ENCODE measurements at regions not wholly inside any gene's neighbourhood (a gene's known extent, or its start where the extent isn't known, plus 50 kb on each side); places are given as distances from the start of the nearest gene placed in this dataset.
A peak's percentile ranks its signal among the peaks of the same experiment; 100 is the strongest.

DNA sequence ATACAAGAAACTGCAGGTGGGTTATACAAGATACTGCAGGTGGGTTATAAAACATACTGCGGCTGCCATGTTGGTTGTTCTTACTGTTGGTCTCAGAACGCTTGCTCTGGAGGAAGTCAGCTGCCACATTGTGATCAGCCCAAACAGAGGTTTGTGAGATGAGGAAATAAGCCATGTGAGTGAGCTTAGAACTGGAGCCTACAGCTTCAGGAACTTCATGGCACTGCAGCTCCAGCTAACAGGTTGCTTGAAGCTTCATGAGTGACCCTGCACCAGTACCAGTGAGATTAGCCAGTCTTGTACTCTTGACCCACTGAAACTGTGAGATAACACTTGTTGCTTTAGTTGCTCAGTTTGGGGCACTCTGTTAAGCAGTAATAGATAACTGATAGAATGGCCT is 74.5 kb upstream of the PRKCQ start:
- H3K4me1 ChIP-seq (ENCODE audit: control insufficient read depth, insufficient read depth, low read length): no peaks in the 10 kb centered on the region
- H3K9me3 ChIP-seq (ENCODE audit: control insufficient read depth, insufficient read depth, low read depth, low read length): no peaks in the 10 kb centered on the region
- H3K36me3 ChIP-seq (ENCODE audit: control insufficient read depth in 2 of 2, insufficient read depth in 1 of 2, low read length in 2 of 2): no peaks in the 10 kb centered on the region
- H3K4me3 ChIP-seq (ENCODE audit: low read depth, low read length): no peak overlapping the region
- ChIA-PET POLR2A (no interaction called here), CTCF (no interaction called here)
- peak; percentile 64; the same call in 1 of the 2 replicates for TF ChIP-seq SCRT2 (tag by site-specific recombination; IDR thresholded peaks at IDR 0.05)
- TF ChIP-seq ZFP37 (tag by site-specific recombination; IDR thresholded peaks at IDR 0.05): no peak
- TF ChIP-seq, protein P1, sequence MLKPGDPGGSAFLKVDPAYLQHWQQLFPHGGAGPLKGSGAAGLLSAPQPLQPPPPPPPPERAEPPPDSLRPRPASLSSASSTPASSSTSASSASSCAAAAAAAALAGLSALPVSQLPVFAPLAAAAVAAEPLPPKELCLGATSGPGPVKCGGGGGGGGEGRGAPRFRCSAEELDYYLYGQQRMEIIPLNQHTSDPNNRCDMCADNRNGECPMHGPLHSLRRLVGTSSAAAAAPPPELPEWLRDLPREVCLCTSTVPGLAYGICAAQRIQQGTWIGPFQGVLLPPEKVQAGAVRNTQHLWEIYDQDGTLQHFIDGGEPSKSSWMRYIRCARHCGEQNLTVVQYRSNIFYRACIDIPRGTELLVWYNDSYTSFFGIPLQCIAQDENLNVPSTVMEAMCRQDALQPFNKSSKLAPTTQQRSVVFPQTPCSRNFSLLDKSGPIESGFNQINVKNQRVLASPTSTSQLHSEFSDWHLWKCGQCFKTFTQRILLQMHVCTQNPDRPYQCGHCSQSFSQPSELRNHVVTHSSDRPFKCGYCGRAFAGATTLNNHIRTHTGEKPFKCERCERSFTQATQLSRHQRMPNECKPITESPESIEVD (tag by site-specific recombination; IDR thresholded peaks at IDR 0.05): no peak
- no peak overlapping the region for H3K27ac ChIP-seq (ENCODE audit: extremely low read depth, low read depth, low read length)

DNA sequence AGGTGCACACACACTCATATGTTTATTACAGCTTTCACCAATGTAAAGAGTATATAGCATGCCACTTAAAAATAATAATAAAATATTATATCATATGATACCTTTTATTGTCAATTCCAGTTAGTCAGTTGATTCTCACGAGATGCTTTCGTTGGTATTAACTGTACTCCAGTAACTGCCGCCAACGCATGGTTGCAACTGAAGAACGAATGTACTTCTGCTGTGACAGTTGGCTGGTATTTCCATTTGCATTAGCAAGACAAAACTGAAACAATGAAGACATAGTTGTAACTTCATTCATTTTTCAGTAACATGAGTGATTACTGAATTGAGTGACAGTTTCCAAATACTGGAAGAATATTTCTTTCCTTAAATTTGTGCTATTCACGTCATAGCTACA is 70.5 kb upstream of the PRKCQ start:
- Histone ChIP-seq H3K36me3 (ENCODE audit: control insufficient read depth in 2 of 2, insufficient read depth in 1 of 2, low read length in 2 of 2) (no peaks in the 10 kb centered on the region), H3K4me1 (ENCODE audit: control insufficient read depth, insufficient read depth, low read length) (no peaks in the 10 kb centered on the region), H3K9me3 (ENCODE audit: control insufficient read depth, insufficient read depth, low read depth, low read length) (no peaks in the 10 kb centered on the region), H3K4me3 (ENCODE audit: low read depth, low read length) (no peak overlapping the region), H3K27ac (ENCODE audit: extremely low read depth, low read depth, low read length) (no peak overlapping the region)
- TF ChIP-seq OSR2 (tag by site-specific recombination; IDR thresholded peaks at IDR 0.05) (no peak), ZNF704 (tag by site-specific recombination; IDR thresholded peaks at IDR 0.05) (no peak), PBX3 (CRISPR knock-in tag; IDR thresholded peaks at IDR 0.05) (no peak)
- CTCF ChIA-PET: interaction anchor here (0.5 kb wide), 1 partner anchor 56 kb away, joined by 3 read pairs; no protein-coding TSS in a partner anchor
- POLR2A ChIA-PET: no interaction called here

DNA sequence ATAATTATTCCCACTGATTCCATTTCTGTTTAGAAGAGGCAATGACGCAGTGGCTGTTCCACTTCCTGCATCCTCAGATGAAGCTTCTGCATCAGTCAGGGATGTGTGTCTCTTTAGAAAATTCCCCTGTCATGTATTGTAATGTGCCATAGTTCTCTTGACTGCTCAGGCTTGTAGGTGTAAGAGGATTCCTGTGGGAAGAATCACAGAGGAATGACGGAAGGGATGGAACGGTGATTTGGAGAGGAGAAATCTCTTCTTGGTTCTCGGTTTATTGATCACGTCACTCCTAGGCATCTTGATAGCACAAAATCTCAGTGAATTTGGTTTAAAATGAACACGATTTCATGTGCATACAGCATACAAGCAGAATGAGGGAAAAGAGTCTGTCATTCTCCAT is 69.8 kb upstream of the PRKCQ start:
- CTCF ChIA-PET: interaction anchor here (1.5 kb wide), 1 partner anchor 94 kb away, joined by 4 read pairs; no protein-coding TSS in a partner anchor
- Histone ChIP-seq H3K27ac (ENCODE audit: extremely low read depth, low read depth, low read length) (no peak overlapping the region), H3K9me3 (ENCODE audit: control insufficient read depth, insufficient read depth, low read depth, low read length) (no peaks in the 10 kb centered on the region), H3K36me3 (ENCODE audit: control insufficient read depth in 2 of 2, insufficient read depth in 1 of 2, low read length in 2 of 2) (no peaks in the 10 kb centered on the region), H3K4me1 (ENCODE audit: control insufficient read depth, insufficient read depth, low read length) (no peaks in the 10 kb centered on the region), H3K4me3 (ENCODE audit: low read depth, low read length) (no peak overlapping the region)
- no peak for TF ChIP-seq ZNF449 (tag by site-specific recombination; IDR thresholded peaks at IDR 0.05)
- no peak for TF ChIP-seq ZNF791 (tag by site-specific recombination; IDR thresholded peaks at IDR 0.05)
- no peak for TF ChIP-seq GLIS2 (tag by site-specific recombination; IDR thresholded peaks at IDR 0.05)
- no peak for TF ChIP-seq ZSCAN5A (tag by site-specific recombination; IDR thresholded peaks at IDR 0.05)
- TF ChIP-seq, protein P2, sequence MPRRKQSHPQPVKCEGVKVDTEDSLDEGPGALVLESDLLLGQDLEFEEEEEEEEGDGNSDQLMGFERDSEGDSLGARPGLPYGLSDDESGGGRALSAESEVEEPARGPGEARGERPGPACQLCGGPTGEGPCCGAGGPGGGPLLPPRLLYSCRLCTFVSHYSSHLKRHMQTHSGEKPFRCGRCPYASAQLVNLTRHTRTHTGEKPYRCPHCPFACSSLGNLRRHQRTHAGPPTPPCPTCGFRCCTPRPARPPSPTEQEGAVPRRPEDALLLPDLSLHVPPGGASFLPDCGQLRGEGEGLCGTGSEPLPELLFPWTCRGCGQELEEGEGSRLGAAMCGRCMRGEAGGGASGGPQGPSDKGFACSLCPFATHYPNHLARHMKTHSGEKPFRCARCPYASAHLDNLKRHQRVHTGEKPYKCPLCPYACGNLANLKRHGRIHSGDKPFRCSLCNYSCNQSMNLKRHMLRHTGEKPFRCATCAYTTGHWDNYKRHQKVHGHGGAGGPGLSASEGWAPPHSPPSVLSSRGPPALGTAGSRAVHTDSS (tag by site-specific recombination; IDR thresholded peaks at IDR 0.05): no peak
- TF ChIP-seq ZNF530 (tag by site-specific recombination; IDR thresholded peaks at IDR 0.05; ENCODE audit: low read depth): no peak
- TF ChIP-seq ZBTB20 (tag by site-specific recombination; IDR thresholded peaks at IDR 0.05): no peak
- TF ChIP-seq ZBTB48 (tag by site-specific recombination; IDR thresholded peaks at IDR 0.05): no peak
- TF ChIP-seq ZNF121 (tag by site-specific recombination; IDR thresholded peaks at IDR 0.05): no peak
- TF ChIP-seq KLF10 (tag by site-specific recombination; IDR thresholded peaks at IDR 0.05): no peak
- POLR2A ChIA-PET: no interaction called here

All from HEK293 (cell line).